IMR-90 (cell line): ENCODE measurements at regions not wholly inside any gene's neighbourhood (a gene's known extent, or its start where the extent isn't known, plus 50 kb on each side); places are given as distances from the start of the nearest gene placed in this dataset.

Experiments used
- ATAC-seq: fragments of 200-7000 bp; cut with Tn5 transposase; 2 replicates; pipeline ENCODE4 v1.9.1; 2020; ENCODE audit warnings: low read depth, mild to moderate bottlenecking, moderate library complexity
- BruUV-seq: library from RNA; stranded (reverse); fragments of 400-500 nt; replicated peaks from 2 replicates; lab custom pipeline; 2021; lab: Mats Ljungman, UMichigan
- CTCF ChIA-PET: fragments of 300-600 bp; formaldehyde crosslinking; extraction: SDS; loops from one replicate; lab custom pipeline; 2021; ENCODE audit warnings: antibody characterized with exemption; lab: Yijun Ruan, JAX
- POLR2A ChIA-PET: fragments of 300-600 bp; sonication (Branson Sonifier 250); formaldehyde crosslinking; loops from one replicate; lab custom pipeline; 2022; ENCODE audit warnings: antibody characterized with exemption; ENCODE audit not compliant: unreplicated experiment; lab: Charles Lee
- DNase-seq: peaks from one replicate; pipeline ENCODE4 v3.0.0; 2013
- H2AFZ ChIP-seq: replicated peaks from 2 replicates; pipeline ENCODE3; 2013; ENCODE audit warnings: low read length, mild to moderate bottlenecking; ENCODE audit not compliant: poor library complexity
- H2AK5ac ChIP-seq: 2 replicates; pipeline ENCODE4 v1.6.1; 2013; ENCODE audit warnings: low read depth, low read length, inconsistent platforms
- H2AK9ac ChIP-seq: replicated peaks from 2 replicates; pipeline ENCODE3; 2013; ENCODE audit warnings: mild to moderate bottlenecking, low read depth, low read length, moderate library complexity; ENCODE audit not compliant: poor library complexity
- H2BK120ac ChIP-seq: 2 replicates; pipeline ENCODE4 v1.6.1; 2013; ENCODE audit warnings: low read depth, low read length, inconsistent platforms
- H2BK15ac ChIP-seq: 3 replicates; pipeline ENCODE4 v1.6.1; 2013; ENCODE audit warnings: low read depth, low read length, inconsistent platforms
- H2BK20ac ChIP-seq: 2 replicates; pipeline ENCODE4 v1.6.1; 2013; ENCODE audit warnings: low read depth, mild to moderate bottlenecking, inconsistent platforms, low read length, moderate library complexity
- H2BK5ac ChIP-seq: 2 replicates; pipeline ENCODE4 v1.6.1; 2013; ENCODE audit warnings: mild to moderate bottlenecking, low read depth, low read length, inconsistent platforms; ENCODE audit not compliant: poor library complexity, severe bottlenecking
- H3K14ac ChIP-seq: replicated peaks from 2 replicates; pipeline ENCODE4 v1.6.1; 2013; ENCODE audit warnings: low read depth, low read length, inconsistent platforms
- H3K18ac ChIP-seq: 2 replicates; pipeline ENCODE4 v1.6.1; 2013; ENCODE audit warnings: low read depth, low read length, control low read depth
- H3K23ac ChIP-seq: 2 replicates; pipeline ENCODE4 v1.6.1; 2013; ENCODE audit warnings: low read depth, low read length, inconsistent platforms
- H3K27ac ChIP-seq: 2 replicates; pipeline ENCODE4 v1.5.1; 2013; ENCODE audit warnings: mild to moderate bottlenecking, control low read depth, low read length; ENCODE audit not compliant: insufficient read depth
- H3K27me3 ChIP-seq: 2 replicates; pipeline ENCODE4 v1.6.1; 2013; ENCODE audit warnings: low read length; ENCODE audit not compliant: control insufficient read depth, insufficient read depth
- H3K36me3 ChIP-seq: 2 replicates; pipeline ENCODE4 v1.6.1; 2013; ENCODE audit warnings: low read length, mixed read lengths; ENCODE audit not compliant: control insufficient read depth, insufficient read depth
- H3K4ac ChIP-seq: 2 replicates; pipeline ENCODE4 v1.6.1; 2013; ENCODE audit warnings: low read depth, low read length, inconsistent platforms
- H3K4me1 ChIP-seq: 2 replicates; pipeline ENCODE4 v1.6.1; 2013; ENCODE audit warnings: low read length, mixed read lengths; ENCODE audit not compliant: control insufficient read depth, insufficient read depth
- H3K4me2 ChIP-seq: 2 replicates; pipeline ENCODE4 v1.6.1; 2013; ENCODE audit warnings: low read depth, mild to moderate bottlenecking, control low read depth, low read length, moderate library complexity
- H3K4me3 ChIP-seq: 2 replicates; pipeline ENCODE4 v1.5.1; 2013; ENCODE audit warnings: low read depth, mild to moderate bottlenecking, control low read depth, low read length, moderate library complexity; ENCODE audit not compliant: insufficient read depth
- H3K56ac ChIP-seq: 2 replicates; pipeline ENCODE4 v1.6.1; 2013; ENCODE audit warnings: low read length, inconsistent platforms; ENCODE audit not compliant: insufficient read depth; ENCODE audit errors: extremely low read depth
- H3K79me1 ChIP-seq, 2 experiments: 2 replicates each; pipeline ENCODE4 v1.6.1; 2013; ENCODE audit warnings: low read length in 2 of 2, inconsistent platforms in 1 of 2, low read depth in 1 of 2
- H3K9ac ChIP-seq: 2 replicates; pipeline ENCODE4 v1.6.1; 2013; ENCODE audit warnings: low read depth, low read length, control low read depth
- H3K9me1 ChIP-seq: 2 replicates; pipeline ENCODE4 v1.6.1; 2013; ENCODE audit warnings: low read length, inconsistent platforms; ENCODE audit not compliant: insufficient read depth
- H3K9me3 ChIP-seq: 2 replicates; pipeline ENCODE4 v1.6.1; 2013; ENCODE audit warnings: low read length; ENCODE audit not compliant: control insufficient read depth, insufficient read depth
- H4K20me1 ChIP-seq: 2 replicates; pipeline ENCODE4 v1.6.1; 2013; ENCODE audit warnings: low read length, inconsistent platforms; ENCODE audit not compliant: insufficient read depth
- H4K5ac ChIP-seq: 2 replicates; pipeline ENCODE4 v1.6.1; 2013; ENCODE audit warnings: mild to moderate bottlenecking, low read depth, low read length, control low read depth
- H4K8ac ChIP-seq, 2 experiments: 2 replicates each; pipeline ENCODE4 v1.6.1; 2013; ENCODE audit warnings: low read depth in 2 of 2, low read length in 2 of 2, control low read depth in 1 of 2, inconsistent platforms in 1 of 2
- H4K91ac ChIP-seq: 2 replicates; pipeline ENCODE4 v1.6.1; 2013; ENCODE audit warnings: low read depth, low read length, inconsistent platforms; ENCODE audit not compliant: insufficient read depth
- BHLHE40 ChIP-seq: fragments of 150-350 bp; IDR thresholded peaks from 2 replicates; pipeline ENCODE4 v1.6.1; 2016; ENCODE audit warnings: mild to moderate bottlenecking, low read depth, low read length
- CEBPB ChIP-seq: IDR thresholded peaks from 2 replicates; pipeline ENCODE4 v1.6.1; 2012; ENCODE audit warnings: low read depth, low read length, improper control_type of control experiment
- CHD1 ChIP-seq: IDR thresholded peaks from 2 replicates; pipeline ENCODE4 v1.6.1; 2012; ENCODE audit warnings: low read depth, low read length, improper control_type of control experiment
- FOS ChIP-seq: fragments of 150-350 bp; IDR thresholded peaks from 2 replicates; pipeline ENCODE4 v1.6.1; 2016; ENCODE audit warnings: low read depth, low read length
- MAFK ChIP-seq: IDR thresholded peaks from 2 replicates; pipeline ENCODE4 v1.6.1; 2012; ENCODE audit warnings: low read depth, low read length, improper control_type of control experiment
- MAZ ChIP-seq: IDR thresholded peaks from 2 replicates; pipeline ENCODE4 v1.6.1; 2012; ENCODE audit warnings: low read depth, mild to moderate bottlenecking, low read length, improper control_type of control experiment, moderate library complexity, borderline replicate concordance
- MXI1 ChIP-seq: IDR thresholded peaks from 2 replicates; pipeline ENCODE4 v1.6.1; 2012; ENCODE audit warnings: low read depth, mild to moderate bottlenecking, low read length, moderate library complexity, borderline replicate concordance
- NFE2L2 ChIP-seq: fragments of 150-350 bp; IDR thresholded peaks from 2 replicates; pipeline ENCODE4 v1.6.1; 2016; ENCODE audit warnings: low read depth, mild to moderate bottlenecking, low read length
- POLR2A ChIP-seq: IDR thresholded peaks from 2 replicates; pipeline ENCODE4 v1.6.1; 2012; ENCODE audit warnings: mild to moderate bottlenecking, low read depth, low read length
- RAD21 ChIP-seq: IDR thresholded peaks from 2 replicates; pipeline ENCODE4 v1.6.1; 2012; ENCODE audit warnings: low read length, improper control_type of control experiment
- RCOR1 ChIP-seq: IDR thresholded peaks from 2 replicates; pipeline ENCODE4 v1.6.1; 2012; ENCODE audit warnings: mild to moderate bottlenecking, low read length, improper control_type of control experiment; ENCODE audit not compliant: insufficient replicate concordance
- RFX5 ChIP-seq: IDR thresholded peaks from 2 replicates; pipeline ENCODE4 v1.8.0; 2012; ENCODE audit warnings: low read depth, mild to moderate bottlenecking, low read length, moderate library complexity
- SMC3 ChIP-seq: fragments of 150-350 bp; IDR thresholded peaks from 2 replicates; pipeline ENCODE4 v1.6.1; 2016; ENCODE audit warnings: low read depth, mild to moderate bottlenecking, antibody characterized with exemption, low read length, moderate library complexity
- WGBS, 2 experiments: methylation state at CpG; one replicate each; pipeline versions ENCODE4 v1.1.5 to v1.1.7; 2013; ENCODE audit warnings: missing lambda C conversion rate in 2 of 2; ENCODE audit not compliant: insufficient read length in 1 of 2; ENCODE audit errors: extremely low coverage in 2 of 2; 5-methylcytosine and 5-hydroxymethylcytosine counted together
- dilution Hi-C: fragments of 300-500 bp; cut with HindIII; formaldehyde crosslinking; loops from one replicate; pipeline ENCODE4 v1.14.3; 2018; ENCODE audit warnings: low sequenced_read_pairs; ENCODE audit not compliant: unreplicated experiment
- in situ Hi-C: fragments of 300-500 bp; cut with MboI; formaldehyde crosslinking; loops from 3 replicates; pipeline ENCODE4 v1.14.3; 2019; ENCODE audit warnings: low sequenced_read_pairs, inconsistent platforms, mixed read lengths
- intact Hi-C: fragments of 100-400 bp; cut with micrococcal nuclease; formaldehyde crosslinking; loops from 2 replicates; pipeline ENCODE4 v1.10.0; 2022
- TF ChIP-seq, protein P1 (sequence below): fragments of 150-350 bp; IDR thresholded peaks from 2 replicates; pipeline ENCODE4 v1.6.1; 2016; ENCODE audit warnings: low read depth, mild to moderate bottlenecking, low read length, moderate library complexity, borderline replicate concordance
- TF ChIP-seq, protein P2 (sequence below): conservative IDR thresholded peaks from 2 replicates; pipeline ENCODE4 v1.5.1; 2012; ENCODE audit warnings: mild to moderate bottlenecking, low read depth, low read length, improper control_type of control experiment

DNA sequence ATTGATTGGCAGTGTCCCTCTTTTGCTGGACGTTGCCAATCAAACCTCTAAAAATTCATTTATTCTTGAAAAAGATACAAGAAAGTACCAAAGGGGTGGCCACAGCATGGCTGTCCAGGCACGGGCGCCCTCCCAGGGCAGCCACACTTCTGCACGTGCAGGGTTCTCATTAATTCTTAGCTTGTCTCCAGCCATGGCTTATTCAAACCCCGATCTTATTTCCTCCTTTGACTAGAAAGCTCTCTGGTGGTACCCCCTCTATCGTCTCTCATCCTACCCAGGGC lies 123.9 kb downstream of the CTTN start:
- H2BK120ac ChIP-seq, result no peak overlapping the region
- H3K36me3 ChIP-seq, result no peaks in the 10 kb centered on the region
- H3K23ac ChIP-seq, result no peak overlapping the region
- in situ Hi-C loops (no loop called here), intact Hi-C loops (loop anchor here (5.0 to 10.0 kb wide), 2 partner anchors 35 to 63 kb away; no protein-coding TSS in a partner anchor), dilution Hi-C loops (no loop called here)
- no peak overlapping the region for H2AK9ac ChIP-seq
- H3K4me3 ChIP-seq, result no peak overlapping the region
- 17% methylated on average over 1 of the region's 6 CpGs; no CpG with 5 or more reads in 1 of the 2 experiments for WGBS, 2 experiments
- no peak overlapping the region for H3K27ac ChIP-seq
- H3K56ac ChIP-seq, result no peak overlapping the region
- POLR2A ChIA-PET, result no interaction called here
- H3K4ac ChIP-seq, result no peak overlapping the region
- H4K8ac ChIP-seq, result no peak overlapping the region
- no peaks in the 10 kb centered on the region for H3K79me1 ChIP-seq
- DNase-seq, result no peak
- peaks cover 22% of the 10 kb centered on the region for H4K20me1 ChIP-seq
- H3K9me1 ChIP-seq, result no peaks in the 10 kb centered on the region
- no peak for ATAC-seq
- no peak overlapping the region for H2AK5ac ChIP-seq
- no peak overlapping the region for H4K91ac ChIP-seq
- H3K14ac ChIP-seq, result no peak overlapping the region
- H2BK20ac ChIP-seq, result no peak overlapping the region
- H4K5ac ChIP-seq, result no peak overlapping the region
- no peaks in the 10 kb centered on the region for H3K9me3 ChIP-seq
- no peak overlapping the region for H2AFZ ChIP-seq
- no peak overlapping the region for H2BK5ac ChIP-seq
- peaks cover 6% of the 10 kb centered on the region; the same call in 1 of the 2 replicates for H3K4me1 ChIP-seq
- BruUV-seq, result no TSS peak
- H3K4me2 ChIP-seq, result no peak overlapping the region
- peaks cover 17% of the 10 kb centered on the region for H3K27me3 ChIP-seq
- H3K9ac ChIP-seq, result no peak overlapping the region
- H3K18ac ChIP-seq, result no peak overlapping the region
- no peak overlapping the region for H2BK15ac ChIP-seq
- no peak for TF ChIP-seq SMC3
- no peak for TF ChIP-seq MXI1
- no peak for TF ChIP-seq MAFK
- TF ChIP-seq, protein P1, sequence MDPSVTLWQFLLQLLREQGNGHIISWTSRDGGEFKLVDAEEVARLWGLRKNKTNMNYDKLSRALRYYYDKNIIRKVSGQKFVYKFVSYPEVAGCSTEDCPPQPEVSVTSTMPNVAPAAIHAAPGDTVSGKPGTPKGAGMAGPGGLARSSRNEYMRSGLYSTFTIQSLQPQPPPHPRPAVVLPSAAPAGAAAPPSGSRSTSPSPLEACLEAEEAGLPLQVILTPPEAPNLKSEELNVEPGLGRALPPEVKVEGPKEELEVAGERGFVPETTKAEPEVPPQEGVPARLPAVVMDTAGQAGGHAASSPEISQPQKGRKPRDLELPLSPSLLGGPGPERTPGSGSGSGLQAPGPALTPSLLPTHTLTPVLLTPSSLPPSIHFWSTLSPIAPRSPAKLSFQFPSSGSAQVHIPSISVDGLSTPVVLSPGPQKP, result no peak
- no peak for TF ChIP-seq CHD1
- TF ChIP-seq BHLHE40, result no peak
- TF ChIP-seq MAZ, result no peak
- no peak for TF ChIP-seq CEBPB
- no peak for TF ChIP-seq POLR2A
- no peak for TF ChIP-seq FOS
- no peak for TF ChIP-seq RAD21
- TF ChIP-seq RFX5, result no peak
- TF ChIP-seq, protein P2, sequence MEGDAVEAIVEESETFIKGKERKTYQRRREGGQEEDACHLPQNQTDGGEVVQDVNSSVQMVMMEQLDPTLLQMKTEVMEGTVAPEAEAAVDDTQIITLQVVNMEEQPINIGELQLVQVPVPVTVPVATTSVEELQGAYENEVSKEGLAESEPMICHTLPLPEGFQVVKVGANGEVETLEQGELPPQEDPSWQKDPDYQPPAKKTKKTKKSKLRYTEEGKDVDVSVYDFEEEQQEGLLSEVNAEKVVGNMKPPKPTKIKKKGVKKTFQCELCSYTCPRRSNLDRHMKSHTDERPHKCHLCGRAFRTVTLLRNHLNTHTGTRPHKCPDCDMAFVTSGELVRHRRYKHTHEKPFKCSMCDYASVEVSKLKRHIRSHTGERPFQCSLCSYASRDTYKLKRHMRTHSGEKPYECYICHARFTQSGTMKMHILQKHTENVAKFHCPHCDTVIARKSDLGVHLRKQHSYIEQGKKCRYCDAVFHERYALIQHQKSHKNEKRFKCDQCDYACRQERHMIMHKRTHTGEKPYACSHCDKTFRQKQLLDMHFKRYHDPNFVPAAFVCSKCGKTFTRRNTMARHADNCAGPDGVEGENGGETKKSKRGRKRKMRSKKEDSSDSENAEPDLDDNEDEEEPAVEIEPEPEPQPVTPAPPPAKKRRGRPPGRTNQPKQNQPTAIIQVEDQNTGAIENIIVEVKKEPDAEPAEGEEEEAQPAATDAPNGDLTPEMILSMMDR, result no peak
- no peak for TF ChIP-seq NFE2L2
- no peak for TF ChIP-seq RCOR1
- CTCF ChIA-PET, result no interaction called here
